ENCODE measurements at regions not wholly inside any gene's neighbourhood (a gene's known extent, or its start where the extent isn't known, plus 50 kb on each side); places are given as distances from the start of the nearest gene placed in this dataset.

DNA sequence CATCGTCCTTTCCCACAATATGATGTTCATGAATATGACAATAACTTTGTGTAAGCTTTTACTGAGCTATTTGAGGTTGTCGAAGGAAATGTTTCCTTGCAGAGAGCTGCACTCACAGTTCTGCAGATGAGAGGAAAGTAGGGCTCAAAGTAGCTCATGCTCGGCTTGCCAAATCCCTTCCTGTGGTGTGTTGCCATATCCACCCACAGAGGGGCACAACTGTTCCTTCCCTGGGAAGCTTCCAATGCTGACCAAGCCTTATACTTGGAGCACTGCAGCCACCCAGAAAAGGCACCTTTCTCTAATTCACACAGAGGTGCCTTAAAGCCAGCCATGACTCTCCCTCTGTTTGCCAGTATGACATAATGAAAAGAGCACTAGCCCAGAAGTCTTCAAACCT, 390.3 kb downstream of the CAAP1 start:
- ChIA-PET CTCF (interaction anchor here (0.5 to 1.9 kb wide), 35 partner anchors 11 to 537 kb away, joined by 3 to 45 read pairs (median 4); no protein-coding TSS in a partner anchor), POLR2A (no interaction called here)

DNA sequence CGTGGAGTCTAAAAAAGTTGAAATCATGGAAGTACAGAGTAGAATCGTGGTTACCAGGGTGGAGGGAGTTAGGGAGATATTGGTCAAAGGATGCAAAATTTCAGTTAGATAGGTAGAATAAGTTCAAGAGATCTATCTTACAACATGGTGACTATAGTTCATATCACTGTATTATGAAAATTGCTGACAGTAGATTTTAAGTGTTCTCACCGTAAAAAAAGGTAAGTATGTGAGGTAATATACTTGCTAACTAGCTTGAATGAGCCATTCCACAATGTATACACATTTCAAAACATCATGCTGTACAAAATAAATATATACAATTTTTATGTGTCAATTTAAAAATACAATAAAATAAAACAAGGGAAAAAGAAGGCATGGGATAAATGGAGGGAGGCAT, 392.1 kb downstream of the CAAP1 start:
- Mint-ChIP-seq H3K27ac (no peak overlapping the region), H3K4me1 (no peaks in the 10 kb centered on the region), H3K9me3 (peaks cover 27% of the 10 kb centered on the region), H3K36me3 (peaks cover 4% of the 10 kb centered on the region; the same call in 1 of the 2 replicates), H3K4me3 (no peak overlapping the region), H3K27me3 (ENCODE audit: low read depth) (no peaks in the 10 kb centered on the region)
- ATAC-seq, result no peak
- no peak for DNase-seq (ENCODE audit: low spot score)
- ChIA-PET CTCF (no interaction called here), POLR2A (no interaction called here)
- no peak for TF ChIP-seq TEAD1 (CRISPR knock-in tag; IDR thresholded peaks at IDR 0.05)
- TF ChIP-seq, protein P1, sequence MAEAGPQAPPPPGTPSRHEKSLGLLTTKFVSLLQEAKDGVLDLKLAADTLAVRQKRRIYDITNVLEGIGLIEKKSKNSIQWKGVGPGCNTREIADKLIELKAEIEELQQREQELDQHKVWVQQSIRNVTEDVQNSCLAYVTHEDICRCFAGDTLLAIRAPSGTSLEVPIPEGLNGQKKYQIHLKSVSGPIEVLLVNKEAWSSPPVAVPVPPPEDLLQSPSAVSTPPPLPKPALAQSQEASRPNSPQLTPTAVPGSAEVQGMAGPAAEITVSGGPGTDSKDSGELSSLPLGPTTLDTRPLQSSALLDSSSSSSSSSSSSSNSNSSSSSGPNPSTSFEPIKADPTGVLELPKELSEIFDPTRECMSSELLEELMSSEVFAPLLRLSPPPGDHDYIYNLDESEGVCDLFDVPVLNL (CRISPR knock-in tag; IDR thresholded peaks at IDR 0.05; ENCODE audit: borderline replicate concordance, low read depth), result no peak
- TF ChIP-seq JUN (CRISPR knock-in tag; IDR thresholded peaks at IDR 0.05), result no peak
- no peak for TF ChIP-seq NFE2L1 (CRISPR knock-in tag; IDR thresholded peaks at IDR 0.05)
- TF ChIP-seq FOXJ3 (CRISPR knock-in tag; IDR thresholded peaks at IDR 0.05; ENCODE audit: borderline replicate concordance), result no peak
- no peak for TF ChIP-seq GABPB1 (CRISPR knock-in tag; IDR thresholded peaks at IDR 0.05)
- TF ChIP-seq, protein P2, sequence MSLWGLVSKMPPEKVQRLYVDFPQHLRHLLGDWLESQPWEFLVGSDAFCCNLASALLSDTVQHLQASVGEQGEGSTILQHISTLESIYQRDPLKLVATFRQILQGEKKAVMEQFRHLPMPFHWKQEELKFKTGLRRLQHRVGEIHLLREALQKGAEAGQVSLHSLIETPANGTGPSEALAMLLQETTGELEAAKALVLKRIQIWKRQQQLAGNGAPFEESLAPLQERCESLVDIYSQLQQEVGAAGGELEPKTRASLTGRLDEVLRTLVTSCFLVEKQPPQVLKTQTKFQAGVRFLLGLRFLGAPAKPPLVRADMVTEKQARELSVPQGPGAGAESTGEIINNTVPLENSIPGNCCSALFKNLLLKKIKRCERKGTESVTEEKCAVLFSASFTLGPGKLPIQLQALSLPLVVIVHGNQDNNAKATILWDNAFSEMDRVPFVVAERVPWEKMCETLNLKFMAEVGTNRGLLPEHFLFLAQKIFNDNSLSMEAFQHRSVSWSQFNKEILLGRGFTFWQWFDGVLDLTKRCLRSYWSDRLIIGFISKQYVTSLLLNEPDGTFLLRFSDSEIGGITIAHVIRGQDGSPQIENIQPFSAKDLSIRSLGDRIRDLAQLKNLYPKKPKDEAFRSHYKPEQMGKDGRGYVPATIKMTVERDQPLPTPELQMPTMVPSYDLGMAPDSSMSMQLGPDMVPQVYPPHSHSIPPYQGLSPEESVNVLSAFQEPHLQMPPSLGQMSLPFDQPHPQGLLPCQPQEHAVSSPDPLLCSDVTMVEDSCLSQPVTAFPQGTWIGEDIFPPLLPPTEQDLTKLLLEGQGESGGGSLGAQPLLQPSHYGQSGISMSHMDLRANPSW (CRISPR knock-in tag; conservative IDR thresholded peaks at IDR 0.05; ENCODE audit: low read depth), result no peak
- TF ChIP-seq ETV6 (CRISPR knock-in tag; IDR thresholded peaks at IDR 0.05), result no peak
- TF ChIP-seq, protein P3, sequence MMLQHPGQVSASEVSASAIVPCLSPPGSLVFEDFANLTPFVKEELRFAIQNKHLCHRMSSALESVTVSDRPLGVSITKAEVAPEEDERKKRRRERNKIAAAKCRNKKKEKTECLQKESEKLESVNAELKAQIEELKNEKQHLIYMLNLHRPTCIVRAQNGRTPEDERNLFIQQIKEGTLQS (CRISPR knock-in tag; conservative IDR thresholded peaks at IDR 0.05), result no peak
- TF ChIP-seq GRHL2 (CRISPR knock-in tag; IDR thresholded peaks at IDR 0.05; ENCODE audit: insufficient replicate concordance, severe bottlenecking), result no peak
- no peak for TF ChIP-seq MXD4 (CRISPR knock-in tag; IDR thresholded peaks at IDR 0.05; ENCODE audit: borderline replicate concordance)
- TF ChIP-seq, protein P4, sequence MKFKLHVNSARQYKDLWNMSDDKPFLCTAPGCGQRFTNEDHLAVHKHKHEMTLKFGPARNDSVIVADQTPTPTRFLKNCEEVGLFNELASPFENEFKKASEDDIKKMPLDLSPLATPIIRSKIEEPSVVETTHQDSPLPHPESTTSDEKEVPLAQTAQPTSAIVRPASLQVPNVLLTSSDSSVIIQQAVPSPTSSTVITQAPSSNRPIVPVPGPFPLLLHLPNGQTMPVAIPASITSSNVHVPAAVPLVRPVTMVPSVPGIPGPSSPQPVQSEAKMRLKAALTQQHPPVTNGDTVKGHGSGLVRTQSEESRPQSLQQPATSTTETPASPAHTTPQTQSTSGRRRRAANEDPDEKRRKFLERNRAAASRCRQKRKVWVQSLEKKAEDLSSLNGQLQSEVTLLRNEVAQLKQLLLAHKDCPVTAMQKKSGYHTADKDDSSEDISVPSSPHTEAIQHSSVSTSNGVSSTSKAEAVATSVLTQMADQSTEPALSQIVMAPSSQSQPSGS (CRISPR knock-in tag; IDR thresholded peaks at IDR 0.05; ENCODE audit: borderline replicate concordance, low read depth), result no peak
- no peak for TF ChIP-seq IRF2 (CRISPR knock-in tag; IDR thresholded peaks at IDR 0.05; ENCODE audit: borderline replicate concordance, low read depth)
- no peak for TF ChIP-seq ZNF416 (CRISPR knock-in tag; IDR thresholded peaks at IDR 0.05)
- TF ChIP-seq, protein P5, sequence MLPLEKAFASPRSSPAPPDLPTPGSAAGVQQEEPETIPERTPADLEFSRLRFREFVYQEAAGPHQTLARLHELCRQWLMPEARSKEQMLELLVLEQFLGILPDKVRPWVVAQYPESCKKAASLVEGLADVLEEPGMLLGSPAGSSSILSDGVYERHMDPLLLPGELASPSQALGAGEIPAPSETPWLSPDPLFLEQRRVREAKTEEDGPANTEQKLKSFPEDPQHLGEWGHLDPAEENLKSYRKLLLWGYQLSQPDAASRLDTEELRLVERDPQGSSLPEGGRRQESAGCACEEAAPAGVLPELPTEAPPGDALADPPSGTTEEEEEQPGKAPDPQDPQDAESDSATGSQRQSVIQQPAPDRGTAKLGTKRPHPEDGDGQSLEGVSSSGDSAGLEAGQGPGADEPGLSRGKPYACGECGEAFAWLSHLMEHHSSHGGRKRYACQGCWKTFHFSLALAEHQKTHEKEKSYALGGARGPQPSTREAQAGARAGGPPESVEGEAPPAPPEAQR (CRISPR knock-in tag; IDR thresholded peaks at IDR 0.05), result no peak
- TF ChIP-seq, protein P6, sequence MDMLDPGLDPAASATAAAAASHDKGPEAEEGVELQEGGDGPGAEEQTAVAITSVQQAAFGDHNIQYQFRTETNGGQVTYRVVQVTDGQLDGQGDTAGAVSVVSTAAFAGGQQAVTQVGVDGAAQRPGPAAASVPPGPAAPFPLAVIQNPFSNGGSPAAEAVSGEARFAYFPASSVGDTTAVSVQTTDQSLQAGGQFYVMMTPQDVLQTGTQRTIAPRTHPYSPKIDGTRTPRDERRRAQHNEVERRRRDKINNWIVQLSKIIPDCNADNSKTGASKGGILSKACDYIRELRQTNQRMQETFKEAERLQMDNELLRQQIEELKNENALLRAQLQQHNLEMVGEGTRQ (CRISPR knock-in tag; IDR thresholded peaks at IDR 0.05), result no peak

More for the DNA sequence above, 390.3 kb downstream of the CAAP1 start:
- ATAC-seq (peak; percentile 100), DNase-seq (ENCODE audit: low spot score) (peak; percentile 64)
- H3K27me3 Mint-ChIP-seq (ENCODE audit: low read depth), result no peaks in the 10 kb centered on the region
- H3K27ac Mint-ChIP-seq, result no peak overlapping the region
- peaks cover 18% of the 10 kb centered on the region for H3K9me3 Mint-ChIP-seq
- TF ChIP-seq KAT7 (CRISPR knock-in tag; IDR thresholded peaks at IDR 0.05; ENCODE audit: borderline replicate concordance) (no peak), ZNF317 (CRISPR knock-in tag; IDR thresholded peaks at IDR 0.05; ENCODE audit: borderline replicate concordance, low read depth) (no peak), TEAD4 (CRISPR knock-in tag; IDR thresholded peaks at IDR 0.05) (no peak), ETV6 (CRISPR knock-in tag; IDR thresholded peaks at IDR 0.05) (no peak), OVOL2 (CRISPR knock-in tag; IDR thresholded peaks at IDR 0.05; ENCODE audit: borderline replicate concordance) (no peak), GABPB1 (CRISPR knock-in tag; IDR thresholded peaks at IDR 0.05) (no peak)
- TF ChIP-seq, protein P5 (CRISPR knock-in tag; IDR thresholded peaks at IDR 0.05), result no peak
- TF ChIP-seq, protein P7, sequence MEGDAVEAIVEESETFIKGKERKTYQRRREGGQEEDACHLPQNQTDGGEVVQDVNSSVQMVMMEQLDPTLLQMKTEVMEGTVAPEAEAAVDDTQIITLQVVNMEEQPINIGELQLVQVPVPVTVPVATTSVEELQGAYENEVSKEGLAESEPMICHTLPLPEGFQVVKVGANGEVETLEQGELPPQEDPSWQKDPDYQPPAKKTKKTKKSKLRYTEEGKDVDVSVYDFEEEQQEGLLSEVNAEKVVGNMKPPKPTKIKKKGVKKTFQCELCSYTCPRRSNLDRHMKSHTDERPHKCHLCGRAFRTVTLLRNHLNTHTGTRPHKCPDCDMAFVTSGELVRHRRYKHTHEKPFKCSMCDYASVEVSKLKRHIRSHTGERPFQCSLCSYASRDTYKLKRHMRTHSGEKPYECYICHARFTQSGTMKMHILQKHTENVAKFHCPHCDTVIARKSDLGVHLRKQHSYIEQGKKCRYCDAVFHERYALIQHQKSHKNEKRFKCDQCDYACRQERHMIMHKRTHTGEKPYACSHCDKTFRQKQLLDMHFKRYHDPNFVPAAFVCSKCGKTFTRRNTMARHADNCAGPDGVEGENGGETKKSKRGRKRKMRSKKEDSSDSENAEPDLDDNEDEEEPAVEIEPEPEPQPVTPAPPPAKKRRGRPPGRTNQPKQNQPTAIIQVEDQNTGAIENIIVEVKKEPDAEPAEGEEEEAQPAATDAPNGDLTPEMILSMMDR (IDR thresholded peaks at IDR 0.05), result peak; percentile 43; the same call in 1 of the 2 replicates
- peaks cover 2% of the 10 kb centered on the region; the same call in 1 of the 2 replicates for H3K36me3 Mint-ChIP-seq
- H3K4me1 Mint-ChIP-seq, result no peaks in the 10 kb centered on the region
- no peak overlapping the region for H3K4me3 Mint-ChIP-seq
